ENCODE measurements at regions not wholly inside any gene's neighbourhood (a gene's known extent, or its start where the extent isn't known, plus 50 kb on each side); places are given as distances from the start of the nearest gene placed in this dataset.

GRCh38 chr14:21804981-21805380 lies 131.4 kb upstream of the OR4E1 start:
- TF ChIP-seq CTCF (IDR thresholded peaks at IDR 0.05) = no peak
- TF ChIP-seq POLR2AphosphoS5 (IDR thresholded peaks at IDR 0.05; ENCODE audit: low read depth, low read length) = no peak
- no peak for TF ChIP-seq SIN3A (IDR thresholded peaks at IDR 0.05; ENCODE audit: borderline replicate concordance, insufficient read depth, low read depth, low read length)
- TF ChIP-seq, protein P1, sequence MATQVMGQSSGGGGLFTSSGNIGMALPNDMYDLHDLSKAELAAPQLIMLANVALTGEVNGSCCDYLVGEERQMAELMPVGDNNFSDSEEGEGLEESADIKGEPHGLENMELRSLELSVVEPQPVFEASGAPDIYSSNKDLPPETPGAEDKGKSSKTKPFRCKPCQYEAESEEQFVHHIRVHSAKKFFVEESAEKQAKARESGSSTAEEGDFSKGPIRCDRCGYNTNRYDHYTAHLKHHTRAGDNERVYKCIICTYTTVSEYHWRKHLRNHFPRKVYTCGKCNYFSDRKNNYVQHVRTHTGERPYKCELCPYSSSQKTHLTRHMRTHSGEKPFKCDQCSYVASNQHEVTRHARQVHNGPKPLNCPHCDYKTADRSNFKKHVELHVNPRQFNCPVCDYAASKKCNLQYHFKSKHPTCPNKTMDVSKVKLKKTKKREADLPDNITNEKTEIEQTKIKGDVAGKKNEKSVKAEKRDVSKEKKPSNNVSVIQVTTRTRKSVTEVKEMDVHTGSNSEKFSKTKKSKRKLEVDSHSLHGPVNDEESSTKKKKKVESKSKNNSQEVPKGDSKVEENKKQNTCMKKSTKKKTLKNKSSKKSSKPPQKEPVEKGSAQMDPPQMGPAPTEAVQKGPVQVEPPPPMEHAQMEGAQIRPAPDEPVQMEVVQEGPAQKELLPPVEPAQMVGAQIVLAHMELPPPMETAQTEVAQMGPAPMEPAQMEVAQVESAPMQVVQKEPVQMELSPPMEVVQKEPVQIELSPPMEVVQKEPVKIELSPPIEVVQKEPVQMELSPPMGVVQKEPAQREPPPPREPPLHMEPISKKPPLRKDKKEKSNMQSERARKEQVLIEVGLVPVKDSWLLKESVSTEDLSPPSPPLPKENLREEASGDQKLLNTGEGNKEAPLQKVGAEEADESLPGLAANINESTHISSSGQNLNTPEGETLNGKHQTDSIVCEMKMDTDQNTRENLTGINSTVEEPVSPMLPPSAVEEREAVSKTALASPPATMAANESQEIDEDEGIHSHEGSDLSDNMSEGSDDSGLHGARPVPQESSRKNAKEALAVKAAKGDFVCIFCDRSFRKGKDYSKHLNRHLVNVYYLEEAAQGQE (IDR thresholded peaks at IDR 0.05; ENCODE audit: insufficient read depth in 1 of 2, low read depth in 2 of 2, low read length in 1 of 2) = no peak
